OCI-LY3 (cell line): ENCODE measurements at regions not wholly inside any gene's neighbourhood (a gene's known extent, or its start where the extent isn't known, plus 50 kb on each side); places are given as distances from the start of the nearest gene placed in this dataset.
"Not testable (repeated sequence)": the region's sequence is repeated elsewhere in the genome, so short reads cannot be mapped to it uniquely, and the experiment has no call there.

ENCODE experiments used
- H2AFZ ChIP-seq: fragments of 200-600, 300-600 bp; shearing (Covaris generic); 2 replicates; pipeline ENCODE4 v1.6.0; 2014; ENCODE audit warnings: antibody characterized with exemption, low read depth, low read length
- H3K27ac ChIP-seq: fragments of 200-600, 300-600 bp; sonication (generic); 2 replicates; pipeline ENCODE4 v1.5.1; 2014; ENCODE audit warnings: mild to moderate bottlenecking, low read length, moderate library complexity, mixed read lengths
- H3K27me3 ChIP-seq: fragments of 200-600, 300-600 bp; sonication (generic); 2 replicates; pipeline ENCODE4 v1.6.1; 2014; ENCODE audit warnings: low read depth, low read length, mixed read lengths
- H3K36me3 ChIP-seq: fragments of 200-600, 300-600 bp; sonication (generic); replicated peaks from 2 replicates; pipeline ENCODE3; 2014; ENCODE audit warnings: low read depth, low read length, mixed read lengths
- H3K4me1 ChIP-seq: fragments of 300-600, 200-600 bp; sonication (generic); 2 replicates; pipeline ENCODE4 v1.6.1; 2014; ENCODE audit warnings: low read length, mixed read lengths
- H3K4me2 ChIP-seq: fragments of 200-600, 300-600 bp; sonication (generic); 2 replicates; pipeline ENCODE4 v1.6.1; 2014; ENCODE audit warnings: low read length, mixed read lengths
- H3K4me3 ChIP-seq: fragments of 300-600, 200-600 bp; sonication (generic); 2 replicates; pipeline ENCODE4 v1.5.1; 2014; ENCODE audit warnings: antibody characterized with exemption, mild to moderate bottlenecking, low read length, moderate library complexity
- H3K79me2 ChIP-seq: fragments of 300-600, 200-600 bp; shearing (Covaris generic); 2 replicates; pipeline ENCODE4 v1.6.1; 2014; ENCODE audit warnings: mild to moderate bottlenecking, low read length, mixed read lengths
- H3K9ac ChIP-seq: fragments of 300-600, 200-600 bp; shearing (Covaris generic); 2 replicates; pipeline ENCODE4 v1.6.0; 2014; ENCODE audit warnings: mild to moderate bottlenecking, low read length, moderate library complexity
- H3K9me3 ChIP-seq: fragments of 200-600, 300-600 bp; shearing (Covaris generic); 2 replicates; pipeline ENCODE4 v1.6.1; 2014; ENCODE audit warnings: low read length, mixed read lengths; ENCODE audit not compliant: insufficient read depth
- H4K20me1 ChIP-seq: fragments of 200-600, 300-600 bp; sonication (generic); 2 replicates; pipeline ENCODE4 v1.6.1; 2016; ENCODE audit warnings: low read length, mixed read lengths; ENCODE audit not compliant: insufficient read depth
- CTCF ChIP-seq: fragments of 200-600, 300-600 bp; sonication (generic); IDR thresholded peaks from 2 replicates; pipeline ENCODE4 v1.5.1; 2014; ENCODE audit warnings: antibody characterized with exemption, low read length, low read depth
- EZH2phosphoT487 ChIP-seq: fragments of 200-600 bp; shearing (Covaris generic); IDR thresholded peaks from 2 replicates; pipeline ENCODE4 v1.6.1; 2018; ENCODE audit warnings: antibody characterized with exemption, mixed run types, low read depth

- Histone ChIP-seq H3K27ac (no peak overlapping the region), H3K9ac (no peak overlapping the region), H3K27me3 (no peaks in the 10 kb centered on the region), H3K9me3 (no peaks in the 10 kb centered on the region), H4K20me1 (no peaks in the 10 kb centered on the region), H3K36me3 (no peaks in the 10 kb centered on the region), H3K79me2 (no peaks in the 10 kb centered on the region), H3K4me3 (no peak overlapping the region), H2AFZ (no peak overlapping the region), H3K4me1 (no peaks in the 10 kb centered on the region), H3K4me2 (no peak overlapping the region)
- TF ChIP-seq CTCF (no peak), EZH2phosphoT487 (no peak)
These were observed 108.3 kb downstream of the SLITRK1 start for GRCh38 chr13:83773961-83774360.

GRCh38 chr13:83765796-83766195 lies 116.5 kb downstream of the SLITRK1 start:
- H3K9ac ChIP-seq, result no peak overlapping the region
- H3K27ac ChIP-seq, result no peak overlapping the region
- no peaks in the 10 kb centered on the region for H3K4me1 ChIP-seq
- no peaks in the 10 kb centered on the region for H3K9me3 ChIP-seq
- H3K4me3 ChIP-seq, result no peak overlapping the region
- no peaks in the 10 kb centered on the region for H4K20me1 ChIP-seq
- H3K36me3 ChIP-seq, result no peaks in the 10 kb centered on the region
- H2AFZ ChIP-seq, result no peak overlapping the region
- H3K4me2 ChIP-seq, result no peak overlapping the region
- H3K27me3 ChIP-seq, result no peaks in the 10 kb centered on the region
- H3K79me2 ChIP-seq, result no peaks in the 10 kb centered on the region
- TF ChIP-seq CTCF (no peak), EZH2phosphoT487 (no peak)

GRCh38 chr13:83761631-83762030 lies 120.6 kb downstream of the SLITRK1 start:
- Histone ChIP-seq H3K4me2 (no peak overlapping the region), H3K4me1 (no peaks in the 10 kb centered on the region), H3K4me3 (no peak overlapping the region), H3K79me2 (no peaks in the 10 kb centered on the region), H3K9ac (no peak overlapping the region), H3K9me3 (no peaks in the 10 kb centered on the region), H4K20me1 (no peaks in the 10 kb centered on the region), H3K27me3 (no peaks in the 10 kb centered on the region), H3K36me3 (no peaks in the 10 kb centered on the region), H3K27ac (no peak overlapping the region), H2AFZ (no peak overlapping the region)
- no peak for TF ChIP-seq CTCF
- TF ChIP-seq EZH2phosphoT487, result no peak

- not testable (repeated sequence) for H4K20me1 ChIP-seq, H3K79me2 ChIP-seq, H3K9ac ChIP-seq, H3K36me3 ChIP-seq, H2AFZ ChIP-seq, H3K27ac ChIP-seq, H3K9me3 ChIP-seq, H3K27me3 ChIP-seq, H3K4me2 ChIP-seq, H3K4me3 ChIP-seq, H3K4me1 ChIP-seq
These were observed 127.1 kb downstream of the SLITRK1 start for GRCh38 chr13:83755210-83755609.
